ENCODE measurements at regions not wholly inside any gene's neighbourhood (a gene's known extent, or its start where the extent isn't known, plus 50 kb on each side); places are given as distances from the start of the nearest gene placed in this dataset.
"Not testable (repeated sequence)": the region's sequence is repeated elsewhere in the genome, so short reads cannot be mapped to it uniquely, and the experiment has no call there.

DNA sequence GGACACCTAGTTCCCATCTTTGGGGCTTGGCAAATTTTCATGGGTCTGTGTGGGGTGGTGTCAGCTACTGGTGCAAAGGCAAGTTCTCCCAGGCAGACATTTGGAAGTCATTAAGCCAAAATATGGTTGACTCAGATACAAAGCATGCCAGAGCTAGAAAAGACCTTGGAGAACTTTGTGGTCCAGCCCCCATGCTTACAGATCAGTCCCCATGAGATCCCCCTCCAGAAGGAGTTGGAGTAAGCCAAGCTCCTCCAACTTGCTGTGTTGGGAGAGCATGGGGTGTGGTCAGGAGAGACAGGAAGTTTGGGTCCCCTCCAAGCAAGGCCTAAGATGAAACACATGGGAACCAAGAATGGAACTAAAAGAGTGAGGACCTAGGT lies 224.5 kb downstream of the CYP26B1 start:
- DNase-seq (ENCODE audit: low read depth in 3 of 3): no peak

DNA sequence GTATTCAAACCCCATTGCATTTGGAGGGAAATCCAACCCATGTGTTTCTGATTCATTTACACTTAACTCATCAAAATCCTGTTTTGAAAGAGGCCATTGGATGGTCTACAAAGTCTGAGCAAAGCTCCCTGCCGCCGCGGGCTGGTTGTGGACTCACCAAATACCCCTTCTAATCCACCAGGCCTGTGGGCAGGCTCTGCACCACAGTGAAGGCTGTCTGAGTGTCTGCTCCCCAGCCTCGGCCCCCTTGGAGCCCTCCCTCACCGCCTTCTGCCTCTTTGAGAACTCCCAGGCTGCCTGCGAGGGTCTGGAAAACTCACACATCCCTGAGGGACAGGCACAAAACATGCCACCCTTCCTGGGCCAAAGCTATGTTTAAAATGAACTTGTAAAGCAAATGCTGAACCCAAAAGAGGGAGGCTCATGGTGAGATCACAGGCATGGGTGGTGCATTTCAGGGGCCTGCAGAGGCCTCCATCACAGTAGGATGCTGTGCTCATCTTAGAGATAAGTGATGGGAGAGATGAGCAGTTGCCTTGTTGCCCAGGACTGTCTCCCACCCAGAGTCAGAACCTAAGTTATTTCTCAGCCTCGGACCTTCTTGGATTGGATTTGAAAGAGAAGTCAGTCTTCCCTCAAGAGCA lies 225.0 kb downstream of the CYP26B1 start:
- no peak for DNase-seq (ENCODE audit: low read depth in 3 of 3)

- DNase-seq (ENCODE audit: low read depth in 3 of 3): no peak
Observed at GRCh38 chr2:71922091-71922490, 225.6 kb downstream of the CYP26B1 start.

DNA sequence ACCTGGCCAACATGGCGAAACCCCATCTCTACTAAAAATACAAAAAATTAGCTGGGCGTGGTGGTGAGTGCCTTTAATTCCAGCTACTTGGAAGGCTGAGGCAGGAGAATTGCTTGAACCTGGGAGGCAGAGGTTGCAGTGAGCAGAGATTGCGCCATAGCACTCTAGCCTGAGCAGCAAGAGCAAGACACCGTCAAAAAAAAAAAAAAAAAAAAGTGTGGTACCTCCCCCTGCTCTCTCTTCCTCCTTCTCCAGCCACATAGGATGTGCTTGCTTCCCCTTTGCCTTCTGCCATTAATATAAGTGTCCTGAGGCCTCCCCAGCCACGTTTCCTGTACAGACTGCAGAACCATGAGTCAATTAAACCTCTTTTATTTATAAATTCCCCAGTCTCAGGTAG lies 226.8 kb downstream of the CYP26B1 start:
- not testable (repeated sequence) for DNase-seq (ENCODE audit: low read depth in 3 of 3)

GRCh38 chr2:71919708-71920107 lies 228.0 kb downstream of the CYP26B1 start:
- no peak for DNase-seq (ENCODE audit: low read depth in 3 of 3)

DNA sequence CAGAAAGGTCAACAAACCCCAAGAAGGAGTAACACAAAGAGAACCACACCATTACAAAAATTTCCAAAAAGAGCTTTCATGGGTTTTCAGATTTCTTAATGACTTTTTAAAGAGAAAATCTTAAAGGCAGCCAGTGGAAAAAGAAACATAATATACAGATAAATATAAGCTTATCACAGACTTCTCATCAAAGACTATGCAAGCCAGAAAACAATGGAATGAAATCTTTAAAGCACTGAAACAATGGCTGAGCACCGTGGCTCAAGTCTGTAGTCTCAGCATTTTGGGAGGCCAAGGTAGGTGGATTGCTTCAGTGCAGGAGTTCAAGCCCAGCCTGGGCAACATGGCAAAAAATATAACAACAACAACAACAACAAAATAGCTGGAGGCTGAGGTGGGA lies 237.4 kb downstream of the CYP26B1 start:
- no peak for DNase-seq (ENCODE audit: low read depth in 3 of 3)

DNA sequence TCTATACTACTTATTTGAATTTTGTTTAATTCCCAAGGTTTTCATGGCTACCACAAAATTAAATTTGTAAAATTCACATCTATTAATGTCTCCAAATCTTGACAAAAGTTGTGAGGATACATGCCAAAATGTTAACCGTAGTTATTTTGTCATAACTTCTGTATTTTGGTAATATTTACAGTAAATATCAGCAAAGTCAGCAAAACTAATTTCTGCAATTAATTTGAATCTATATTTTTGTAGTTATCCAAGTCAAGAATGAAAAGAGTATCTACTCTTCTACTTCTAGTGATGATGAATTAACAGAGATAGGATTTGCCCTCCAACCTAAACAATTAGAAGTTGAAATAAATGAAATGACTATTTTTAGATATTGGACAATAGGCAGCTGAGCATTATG lies 238.9 kb downstream of the CYP26B1 start:
- no peak for DNase-seq (ENCODE audit: low read depth in 3 of 3)

- no peak for DNase-seq (ENCODE audit: low read depth in 3 of 3)
Observed at GRCh38 chr2:71907503-71907902, 240.2 kb downstream of the CYP26B1 start.

GRCh38 chr2:71906357-71906973 lies 241.2 kb downstream of the CYP26B1 start:
- DNase-seq (ENCODE audit: low read depth in 3 of 3): no peak

GRCh38 chr2:71905205-71905604 lies 242.5 kb downstream of the CYP26B1 start:
- no peak for DNase-seq (ENCODE audit: low read depth in 3 of 3)

DNA sequence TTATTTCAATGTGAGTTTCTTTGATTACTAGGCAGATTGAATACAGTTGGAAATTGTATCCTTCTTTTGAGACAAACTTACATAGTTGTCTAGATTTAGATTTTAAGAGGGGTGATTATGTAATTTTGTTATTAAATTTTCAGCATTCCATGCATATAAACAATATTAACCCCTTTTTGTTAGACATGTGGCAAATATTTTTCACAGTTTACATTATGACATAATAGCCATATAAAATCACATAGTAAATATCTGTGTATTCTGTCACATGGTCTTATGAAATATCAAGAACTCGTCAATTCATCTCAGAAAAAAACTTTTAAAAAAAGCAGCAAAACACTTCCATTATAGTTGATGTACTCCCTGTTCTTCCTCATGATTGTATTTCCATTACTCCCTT lies 243.8 kb downstream of the CYP26B1 start:
- DNase-seq (ENCODE audit: low read depth in 3 of 3): no peak

DNA sequence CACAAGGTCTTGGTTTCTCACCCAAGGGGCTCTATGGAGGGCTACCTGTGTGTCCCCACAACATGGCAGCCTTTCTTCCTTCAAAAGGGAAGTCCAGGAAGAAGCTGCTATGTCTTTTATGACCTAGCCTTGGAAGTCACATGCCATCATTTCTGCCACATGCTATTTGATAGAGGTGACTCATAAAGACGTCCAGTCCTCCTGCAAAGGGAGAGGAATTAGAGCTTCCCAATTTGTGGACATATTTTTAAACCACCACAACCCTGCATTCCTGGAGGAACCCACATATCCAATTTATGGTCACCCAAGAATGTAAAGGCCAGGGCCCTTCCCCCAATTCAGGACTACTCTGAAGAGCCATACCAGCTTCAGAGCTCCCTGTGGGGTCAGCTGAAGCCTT lies 246.2 kb downstream of the CYP26B1 start:
- no peak for DNase-seq (ENCODE audit: low read depth in 3 of 3)

DNA sequence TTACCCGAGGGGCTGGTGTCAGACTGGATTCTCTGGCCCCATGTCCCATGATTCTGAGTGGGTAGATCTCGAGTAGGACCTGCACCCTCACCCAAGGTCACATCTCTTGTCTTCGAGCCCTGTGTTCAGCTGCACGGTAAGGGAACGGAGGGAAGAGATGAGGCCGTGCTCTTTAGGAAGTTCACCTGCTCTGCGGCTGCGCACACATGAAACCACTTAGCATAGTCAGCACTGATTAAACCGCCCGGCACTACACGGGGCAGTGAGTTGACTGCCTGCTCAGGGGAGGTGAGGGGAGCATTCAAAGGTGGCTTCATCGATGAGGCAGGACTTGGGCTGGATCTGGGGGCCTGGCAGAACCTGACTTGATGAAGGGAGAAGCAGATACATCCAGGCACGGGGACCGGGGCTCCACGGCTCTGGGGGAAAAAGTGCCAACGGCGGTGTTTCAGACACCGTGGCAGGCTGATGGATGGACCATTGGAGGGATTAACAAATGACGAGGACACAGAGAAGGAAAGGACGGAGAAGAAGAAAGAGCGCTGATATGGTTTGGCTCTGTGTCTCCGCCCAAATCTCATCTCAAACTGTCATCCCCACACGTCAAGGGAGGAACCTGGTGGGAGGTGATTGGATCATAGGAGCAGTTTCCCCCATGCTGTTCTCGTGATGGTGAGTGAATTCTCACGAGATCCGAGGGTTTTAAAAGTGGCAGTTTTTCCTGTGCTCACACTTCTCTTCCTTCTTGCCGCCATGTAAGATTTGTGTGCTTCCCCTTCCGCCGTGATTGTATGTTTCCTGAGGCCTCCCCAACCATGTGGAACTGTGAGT lies 248.6 kb downstream of the CYP26B1 start:
- no peak for DNase-seq (ENCODE audit: low read depth in 3 of 3)

- DNase-seq (ENCODE audit: low read depth in 3 of 3): no peak
Observed at GRCh38 chr2:71898375-71898774, 249.3 kb downstream of the CYP26B1 start.

DNA sequence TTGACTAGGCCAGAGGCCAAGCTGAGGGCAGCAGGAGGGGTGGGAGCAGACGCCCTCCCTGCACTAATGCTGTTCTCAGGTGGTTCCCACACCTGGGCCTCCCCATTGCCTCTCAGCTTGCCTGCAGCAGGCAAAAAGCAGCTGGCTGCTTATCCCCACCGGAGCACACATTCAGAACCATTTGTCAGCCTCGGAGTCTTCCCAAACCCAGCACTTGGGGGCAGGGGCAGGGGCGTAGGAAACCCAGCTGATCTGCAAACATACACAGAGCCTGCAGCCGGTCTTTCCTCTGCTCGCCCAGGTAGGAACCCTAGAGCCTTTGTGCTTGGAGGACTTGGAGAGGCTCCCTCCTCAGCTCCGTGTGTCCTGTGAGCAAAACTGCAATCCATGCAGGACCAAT lies 249.8 kb downstream of the CYP26B1 start:
- no peak for DNase-seq (ENCODE audit: low read depth in 3 of 3)

DNA sequence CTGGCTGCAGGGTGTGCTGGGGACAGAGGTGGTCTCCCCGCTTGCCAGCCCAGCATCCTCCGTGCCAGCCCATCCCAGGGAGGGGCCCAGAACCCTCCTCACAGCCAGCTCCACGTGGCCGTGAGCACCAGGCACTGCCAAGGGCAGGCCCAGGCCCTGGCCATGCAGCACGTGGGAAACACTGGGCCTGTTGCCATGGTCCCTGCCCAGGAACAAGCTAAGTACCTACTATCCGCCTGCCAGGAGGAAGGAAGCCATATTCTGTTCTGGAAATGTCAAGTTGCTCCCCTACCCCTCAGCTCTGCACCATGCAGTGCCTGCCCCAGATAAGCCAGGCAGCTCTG lies 250.6 kb downstream of the CYP26B1 start:
- no peak for DNase-seq (ENCODE audit: low read depth in 3 of 3)

DNA sequence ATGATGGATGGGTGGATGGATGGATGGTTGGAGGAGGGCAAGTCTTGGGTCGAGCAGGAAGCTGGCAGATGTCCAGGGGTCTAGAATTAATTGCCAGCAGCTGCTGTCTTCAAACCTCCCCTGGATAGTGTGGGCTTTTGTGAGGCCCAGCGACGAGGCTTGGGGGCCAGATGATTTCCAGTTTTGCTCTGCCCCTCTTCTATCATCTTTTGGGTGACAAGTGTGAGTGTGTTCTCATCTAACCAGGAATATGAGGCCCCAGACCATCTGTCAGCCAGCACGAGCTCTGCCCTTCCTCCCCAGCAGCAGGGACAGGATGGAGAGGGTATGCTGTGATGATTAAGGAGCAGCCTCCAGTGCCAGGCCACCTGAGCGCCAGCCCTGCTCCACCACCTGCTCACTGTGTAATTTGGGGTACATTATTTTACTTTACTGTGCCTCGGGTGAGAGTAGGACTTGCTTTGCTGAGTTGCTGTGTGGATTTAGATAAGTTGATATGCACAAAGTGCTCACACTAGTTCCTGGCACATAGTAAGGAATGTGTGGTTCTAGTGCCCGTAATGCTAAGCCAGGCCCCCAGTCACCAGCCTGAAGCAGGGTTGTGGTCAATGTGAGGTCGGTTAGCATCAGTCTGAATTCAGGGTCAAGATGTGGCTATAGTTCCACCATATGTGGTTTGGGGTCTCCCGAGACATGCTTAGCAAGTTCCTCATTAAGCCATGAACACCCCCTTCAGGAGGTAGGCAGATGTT lies 251.1 kb downstream of the CYP26B1 start:
- no peak for DNase-seq (ENCODE audit: low read depth in 3 of 3)

DNA sequence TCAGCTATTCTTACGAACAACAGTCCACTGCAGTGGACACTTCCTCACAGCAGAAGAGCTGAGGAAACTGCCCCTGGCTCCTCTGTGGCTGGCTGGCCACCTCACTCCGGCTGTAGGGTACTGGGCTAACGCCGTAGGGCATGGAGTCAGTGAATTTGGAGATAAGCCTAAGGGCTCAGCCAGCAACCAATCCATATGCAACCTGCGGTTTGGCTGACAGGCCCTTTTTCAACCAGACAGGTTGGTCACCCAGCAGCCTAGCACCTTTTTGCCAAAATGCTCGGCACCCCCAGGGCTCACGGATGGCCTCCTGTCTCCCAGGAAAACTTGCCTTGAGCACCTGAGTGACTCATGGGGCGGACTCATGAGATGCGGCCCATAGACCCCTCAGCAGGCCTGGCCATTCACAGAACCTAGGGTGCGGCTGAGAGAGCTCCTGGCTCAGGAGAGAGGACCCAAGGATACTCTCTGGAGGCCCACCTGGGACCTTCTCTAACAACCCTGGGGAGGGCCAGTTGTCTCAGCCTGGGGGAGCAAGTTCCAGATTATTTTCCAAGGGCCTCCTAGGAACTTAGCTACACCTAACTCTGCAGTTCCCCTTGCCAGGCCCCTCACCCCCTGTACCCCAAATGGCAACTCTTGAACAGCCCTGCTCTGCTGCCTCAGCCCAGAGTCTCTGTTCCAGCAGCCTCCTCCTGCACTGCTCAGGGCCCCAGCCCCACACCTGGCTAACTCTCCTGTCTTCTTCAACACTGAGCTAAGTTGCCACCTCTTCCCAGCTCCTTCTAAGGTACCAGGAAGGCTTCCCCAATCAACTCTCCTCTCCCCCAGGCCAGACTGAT lies 252.1 kb downstream of the CYP26B1 start:
- no peak for DNase-seq (ENCODE audit: low read depth in 3 of 3)

DNA sequence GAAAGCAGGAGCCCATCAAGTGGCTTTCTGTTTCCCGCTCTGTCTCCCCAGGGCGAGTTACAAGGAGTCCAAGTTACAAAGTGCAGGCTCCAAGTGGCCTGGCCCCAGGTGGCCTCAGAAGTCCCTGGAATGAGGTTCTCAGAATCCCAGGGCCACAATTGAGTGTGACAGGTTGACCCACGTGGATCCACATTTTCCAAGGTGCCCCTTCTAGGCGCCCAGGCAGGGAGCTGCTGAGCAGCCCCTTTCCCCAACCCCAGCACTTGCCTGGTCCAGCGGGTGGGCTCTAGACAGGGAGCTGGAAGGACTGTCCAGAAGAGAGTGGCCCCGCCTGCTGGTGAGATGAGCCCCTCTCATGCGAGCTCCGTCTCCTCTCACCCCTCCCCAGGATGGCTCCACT lies 253.4 kb downstream of the CYP26B1 start:
- no peak for DNase-seq (ENCODE audit: low read depth in 3 of 3)

- DNase-seq (ENCODE audit: low read depth in 3 of 3): no peak
Observed at GRCh38 chr2:71893646-71894045, 254.0 kb downstream of the CYP26B1 start.

GRCh38 chr2:71892896-71893295 lies 254.8 kb downstream of the CYP26B1 start:
- DNase-seq (ENCODE audit: low read depth in 3 of 3): no peak

DNA sequence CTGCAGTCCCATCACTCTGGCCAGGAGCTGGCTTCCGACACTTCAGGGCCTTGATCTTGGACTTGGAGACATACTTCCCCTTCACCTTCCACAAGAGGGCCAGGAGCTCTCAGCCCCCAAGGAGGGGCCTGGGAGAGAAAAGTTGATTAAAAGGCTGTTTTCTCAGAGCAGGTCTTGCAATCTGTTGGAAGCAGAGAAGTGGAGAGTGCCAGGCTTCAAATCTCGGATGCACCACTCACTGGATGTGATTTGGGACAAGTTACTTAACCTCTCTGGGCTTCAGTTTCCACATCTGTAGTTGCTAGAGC lies 255.3 kb downstream of the CYP26B1 start:
- no peak for DNase-seq (ENCODE audit: low read depth in 3 of 3)

Data from stimulated activated CD4-positive, alpha-beta T cell treated with anti-CD3 and anti-CD28 coated beads, TNF-alpha, amount 100 ng/mL, for 48 hours (primary cell).